Activated CD4-positive, alpha-beta T cell treated with anti-CD3 and anti-CD28 coated beads for 24 hours (primary cell): ENCODE measurements at regions not wholly inside any gene's neighbourhood (a gene's known extent, or its start where the extent isn't known, plus 50 kb on each side); places are given as distances from the start of the nearest gene placed in this dataset.

ENCODE experiments used
- DNase-seq, 2 donors: peaks; one replicate each; pipeline ENCODE4 v3.0.0-alpha.2; 2020; ENCODE audit warnings: low read depth in 2 of 2

DNA sequence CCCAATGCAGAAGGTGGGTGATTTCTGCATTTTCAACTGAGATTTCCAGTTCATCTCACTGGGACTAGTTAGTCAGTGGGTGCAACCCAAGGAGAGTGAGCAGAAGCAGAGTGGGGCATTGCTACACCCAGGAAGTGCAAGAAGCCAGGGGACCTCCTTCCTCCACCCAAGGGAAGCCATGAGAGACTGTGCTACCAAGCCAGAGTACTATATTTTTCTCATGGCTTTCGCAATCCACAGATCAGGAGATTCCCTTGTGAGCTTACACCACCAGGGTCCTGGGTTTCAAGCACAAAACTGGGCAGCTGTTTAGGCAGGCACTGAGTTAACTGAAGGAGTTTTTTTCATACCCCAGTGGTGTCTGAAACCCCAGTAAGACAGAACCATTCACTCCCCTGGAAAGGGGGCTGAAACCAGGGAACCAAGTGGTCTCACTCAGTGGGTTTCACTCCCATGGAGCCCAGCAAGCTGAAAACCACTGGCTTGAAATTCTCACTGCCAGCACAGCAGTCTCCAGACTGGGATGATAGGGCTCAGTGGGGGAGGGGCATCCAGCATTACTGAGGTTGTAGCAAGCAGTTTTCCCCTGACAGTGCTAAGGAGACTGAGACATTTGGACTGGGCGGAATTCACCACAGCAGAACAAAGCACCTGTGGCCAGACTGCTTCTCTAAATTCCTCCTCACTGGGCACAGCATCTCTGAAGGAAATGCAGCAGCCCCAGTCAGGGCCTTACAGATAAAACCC lies 903.4 kb downstream of the TECRL start:
- DNase-seq: no peak

- no peak for DNase-seq
Measured at GRCh38 chr4:63493265-63493664, 916.0 kb downstream of the TECRL start.

GRCh38 chr4:63492515-63492914 lies 916.7 kb downstream of the TECRL start:
- no peak for DNase-seq

- DNase-seq: no peak
Measured at GRCh38 chr4:63464393-63464792, 944.9 kb downstream of the TECRL start.

GRCh38 chr4:63460075-63460474 lies 949.2 kb downstream of the TECRL start:
- no peak for DNase-seq

DNA sequence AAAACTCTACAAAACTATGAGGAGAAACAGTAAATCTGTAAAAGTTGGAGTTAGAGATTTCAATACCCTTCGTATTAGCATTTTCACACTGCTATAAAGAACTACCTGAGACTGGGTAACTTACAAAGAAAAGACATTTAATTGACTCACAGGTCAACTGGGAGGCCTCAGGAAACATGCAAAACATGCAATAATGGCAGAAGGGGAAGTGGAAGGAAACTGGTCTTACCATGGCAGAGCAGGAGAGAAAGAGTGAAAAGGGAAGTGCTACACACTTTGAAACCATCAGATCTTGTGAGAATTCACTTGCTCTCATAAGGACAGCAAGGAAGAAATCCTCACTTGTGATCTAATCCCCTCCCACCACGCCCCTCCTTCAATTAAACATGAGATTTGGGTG lies 949.9 kb downstream of the TECRL start:
- DNase-seq: no peak

DNA sequence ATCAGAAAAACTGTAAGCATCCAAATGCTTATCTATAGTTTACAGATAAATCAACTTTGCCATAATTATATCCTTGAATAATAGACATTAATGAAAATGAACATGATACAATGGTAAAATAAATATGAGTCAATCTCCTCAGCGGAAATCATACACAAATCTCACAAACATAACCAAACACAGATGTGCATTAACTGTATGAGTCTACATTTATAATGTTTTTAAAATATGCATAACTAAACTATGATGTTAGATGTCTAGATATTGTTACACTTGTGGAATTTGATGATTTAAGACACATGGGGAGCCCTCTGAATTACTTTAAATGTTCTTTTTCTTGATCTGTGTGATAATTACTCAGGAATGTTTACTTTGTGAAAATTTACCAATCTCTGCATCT lies 951.2 kb downstream of the TECRL start:
- DNase-seq: no peak

DNA sequence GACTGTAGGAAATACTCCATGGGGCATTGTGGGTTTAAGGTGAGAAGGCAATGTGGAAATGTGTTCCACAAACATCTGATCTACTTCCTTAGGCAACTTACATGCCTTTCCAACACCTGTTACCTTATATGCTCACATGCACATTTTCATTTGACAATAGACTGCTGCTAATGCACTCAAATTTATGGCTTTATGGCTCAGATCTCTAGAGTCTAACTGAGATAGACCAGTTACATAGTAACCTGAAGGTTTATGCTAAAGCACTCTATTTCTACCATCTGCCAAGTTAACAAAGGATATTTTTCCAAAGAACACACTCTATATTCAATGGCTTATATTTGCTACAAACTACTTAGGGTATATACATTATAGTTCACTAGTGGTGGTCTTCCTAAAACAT lies 969.0 kb downstream of the TECRL start:
- no peak for DNase-seq

- no peak for DNase-seq
Measured at GRCh38 chr4:63430105-63430504, 979.1 kb downstream of the TECRL start.

DNA sequence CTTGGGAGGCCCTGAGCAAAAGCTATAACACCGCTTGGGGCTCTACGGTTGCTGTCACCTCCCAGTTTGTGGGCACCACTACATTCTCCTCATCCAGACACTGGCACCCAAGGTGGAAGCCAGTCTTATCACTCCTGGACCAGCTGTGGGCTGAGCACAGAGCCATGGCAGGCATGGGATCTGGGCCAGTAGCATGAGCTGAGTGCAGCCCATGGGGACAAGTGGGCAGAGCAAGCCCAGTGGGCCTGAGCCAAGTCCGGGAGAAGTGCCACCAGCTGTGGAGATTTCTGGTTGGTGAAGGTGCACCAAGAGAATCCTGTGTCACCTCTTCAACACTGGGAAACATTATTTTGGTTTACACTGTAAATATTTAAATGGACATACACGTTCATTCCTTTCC lies 1013.0 kb downstream of the TECRL start:
- DNase-seq: no peak

GRCh38 chr4:63393544-63393943 lies 1015.7 kb downstream of the TECRL start:
- DNase-seq: no peak

- DNase-seq: no peak
Measured at GRCh38 chr4:63379750-63380522, 1029.3 kb downstream of the TECRL start.

GRCh38 chr4:63371001-63371400 lies 1038.2 kb downstream of the TECRL start:
- no peak for DNase-seq

GRCh38 chr4:63361628-63362027 lies 1047.6 kb downstream of the TECRL start:
- DNase-seq: no peak

- no peak for DNase-seq
Measured at GRCh38 chr4:63361066-63361465, 1048.2 kb downstream of the TECRL start.

DNA sequence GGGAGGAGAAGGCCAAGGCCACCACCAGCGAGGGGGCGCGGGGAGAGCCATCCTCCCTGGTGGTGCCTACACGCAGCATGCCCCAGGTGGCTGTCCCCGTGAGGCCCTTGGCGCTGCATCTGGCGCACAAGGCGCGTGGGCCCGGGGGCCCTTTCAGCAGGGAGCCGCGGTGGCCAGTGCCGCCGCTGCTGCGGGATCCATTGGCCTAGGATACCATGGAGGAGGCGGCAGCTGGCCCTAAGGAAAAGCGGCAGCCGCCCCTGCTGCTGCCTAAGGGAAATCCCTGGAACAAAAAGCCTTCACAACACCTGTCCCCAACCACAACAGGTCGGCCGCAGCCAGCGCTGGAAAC lies 1059.6 kb downstream of the TECRL start:
- no peak for DNase-seq

DNA sequence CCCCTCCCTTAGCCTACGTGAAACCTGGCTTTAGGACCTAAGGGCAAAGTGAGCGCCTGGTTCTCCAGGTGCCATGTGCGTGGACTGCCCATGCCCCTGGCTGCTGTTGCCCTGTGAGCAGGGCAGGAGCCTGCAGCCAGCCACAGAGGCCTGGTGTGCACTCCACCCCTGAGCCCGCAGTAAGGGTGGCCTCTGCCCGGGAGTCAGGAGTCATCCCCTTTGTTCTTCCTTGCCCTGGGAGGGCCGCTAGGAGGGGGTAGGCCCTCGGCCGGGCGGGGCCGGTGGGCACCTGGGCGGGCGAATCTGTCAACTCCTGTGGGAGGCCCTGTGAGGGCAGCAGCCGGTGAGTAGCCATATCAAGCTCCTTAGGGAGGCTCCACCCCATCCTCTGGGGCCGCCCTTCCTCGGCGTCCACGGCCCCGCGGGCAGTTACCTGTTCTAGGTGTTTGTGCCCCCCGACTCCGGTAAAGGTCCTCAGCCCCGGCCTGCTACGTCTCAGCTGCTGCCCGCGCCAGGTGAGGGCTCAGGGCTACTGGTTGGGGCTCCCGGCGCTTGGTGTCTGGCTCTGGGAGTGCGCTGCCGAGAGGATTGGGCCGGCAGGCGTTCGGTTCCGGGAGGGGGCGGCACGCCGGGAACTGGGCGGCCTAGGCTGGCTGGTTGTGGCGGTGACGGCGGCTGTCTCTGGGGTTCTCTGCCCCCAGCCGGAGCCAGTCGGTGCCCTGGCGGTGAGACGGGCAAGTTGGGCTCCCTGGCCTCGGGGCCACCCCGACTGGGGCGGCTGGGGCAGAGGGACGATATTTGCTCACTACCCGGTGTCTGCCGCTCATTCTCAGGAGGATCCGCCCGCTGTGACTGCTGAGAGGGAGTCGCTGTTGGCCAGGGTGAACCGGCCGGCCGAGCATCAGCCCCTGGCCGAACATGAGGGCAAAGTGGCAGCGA lies 1060.2 kb downstream of the TECRL start:
- DNase-seq: no peak

DNA sequence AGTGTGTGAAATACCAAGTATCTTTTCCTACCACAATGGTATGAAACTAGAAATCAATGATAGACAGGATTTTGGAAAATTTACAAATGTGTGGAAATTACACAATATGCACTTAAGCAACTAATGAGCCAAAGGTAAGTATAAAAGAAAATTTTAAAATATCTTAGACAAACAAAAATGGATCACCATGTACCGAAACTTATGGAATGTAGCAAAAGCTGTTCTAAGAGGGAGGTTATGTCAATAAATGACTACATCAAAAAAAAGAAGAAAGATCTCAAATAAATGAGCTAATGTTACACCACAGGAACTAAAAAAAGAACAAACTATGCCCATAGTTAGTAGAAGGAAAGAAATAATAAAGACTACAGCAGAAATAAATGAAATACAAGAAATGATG lies 1084.1 kb downstream of the TECRL start:
- DNase-seq: no peak

- DNase-seq: no peak
Measured at GRCh38 chr4:63316633-63317032, 1092.6 kb downstream of the TECRL start.

- DNase-seq: no peak
Measured at GRCh38 chr4:63315651-63316050, 1093.6 kb downstream of the TECRL start.

GRCh38 chr4:63308697-63309096 lies 1100.6 kb downstream of the TECRL start:
- DNase-seq: no peak

- no peak for DNase-seq
Measured at GRCh38 chr4:63302792-63303191, 1106.5 kb downstream of the TECRL start.
